ENCODE measurements at regions not wholly inside any gene's neighbourhood (a gene's known extent, or its start where the extent isn't known, plus 50 kb on each side); places are given as distances from the start of the nearest gene placed in this dataset.

DNA sequence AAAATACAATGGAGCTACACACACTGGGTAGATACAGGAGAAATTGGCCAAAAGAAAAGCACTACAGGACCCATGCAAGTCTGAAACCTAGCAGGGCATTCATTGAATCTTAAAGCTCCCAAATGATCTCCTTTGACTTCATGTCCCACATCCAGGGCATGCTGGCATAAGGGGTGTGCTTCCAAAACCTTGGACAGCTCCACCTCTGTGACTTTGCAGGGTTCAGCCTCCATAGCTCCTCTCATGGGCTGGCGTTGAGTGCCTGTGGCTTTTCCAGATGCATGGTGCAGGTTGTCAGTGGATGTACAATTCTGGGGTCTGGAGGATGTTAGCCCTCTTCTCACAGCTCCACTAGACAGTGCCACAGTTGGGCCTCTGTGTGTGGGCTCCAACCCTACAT is 626.3 kb upstream of the POT1 start:
- intact Hi-C loops (cut with DNase I, micrococcal nuclease) = no loop called here
- ATAC-seq (ENCODE audit: poor library complexity) (no peak), DNase-seq (no peak)
- H3K4me3 Mint-ChIP-seq = no peak overlapping the region
- H3K4me3 ChIP-seq (ENCODE audit: low read length) = no peak overlapping the region
- H3K27ac Mint-ChIP-seq = no peak overlapping the region
- no peak for TF ChIP-seq CTCF (IDR thresholded peaks at IDR 0.05)
- ChIA-PET CTCF (no interaction called here), POLR2A (no interaction called here)
- no peaks in the 10 kb centered on the region for H3K27me3 ChIP-seq (ENCODE audit: control insufficient read depth in 1 of 2, insufficient read depth in 2 of 2, low read length in 2 of 2)
- H3K9me3 ChIP-seq (ENCODE audit: control insufficient read depth in 1 of 2, insufficient read depth in 1 of 2, low read length in 2 of 2) = peaks cover 0 to 7% of the 10 kb centered on the region in 2 experiments
- H3K27ac ChIP-seq (ENCODE audit: low read depth in 1 of 2, low read length in 2 of 2) = no peak overlapping the region
- H3K36me3 ChIP-seq (ENCODE audit: insufficient read depth, low read length) = no peaks in the 10 kb centered on the region
- H3K4me1 Mint-ChIP-seq (ENCODE audit: low read depth) = no peaks in the 10 kb centered on the region
- no peaks in the 10 kb centered on the region for H3K27me3 Mint-ChIP-seq
- no peaks in the 10 kb centered on the region for H3K4me1 ChIP-seq (ENCODE audit: insufficient read depth, low read length)
- peaks cover 7% of the 10 kb centered on the region for H3K9me3 Mint-ChIP-seq
- H3K36me3 Mint-ChIP-seq (ENCODE audit: low read depth) = no peaks in the 10 kb centered on the region

GRCh38 chr7:125551008-125551407 is 621.4 kb upstream of the POT1 start:
- Histone ChIP-seq H3K27me3 (ENCODE audit: control insufficient read depth in 1 of 2, insufficient read depth in 2 of 2, low read length in 2 of 2) (no peaks in the 10 kb centered on the region), H3K9me3 (ENCODE audit: control insufficient read depth in 1 of 2, insufficient read depth in 1 of 2, low read length in 2 of 2) (peaks cover 0 to 2% of the 10 kb centered on the region in 2 experiments), H3K27ac (ENCODE audit: low read depth in 1 of 2, low read length in 2 of 2) (no peak overlapping the region), H3K4me1 (ENCODE audit: insufficient read depth, low read length) (no peaks in the 10 kb centered on the region), H3K4me3 (ENCODE audit: low read length) (no peak overlapping the region), H3K36me3 (ENCODE audit: insufficient read depth, low read length) (no peaks in the 10 kb centered on the region)
- H3K9me3 Mint-ChIP-seq = peaks cover 4% of the 10 kb centered on the region
- DNase-seq (no peak), ATAC-seq (ENCODE audit: poor library complexity) (no peak)
- no peak overlapping the region for H3K4me3 Mint-ChIP-seq
- POLR2A ChIA-PET = no interaction called here
- intact Hi-C loops (cut with DNase I, micrococcal nuclease) = no loop called here
- no peak for TF ChIP-seq CTCF (IDR thresholded peaks at IDR 0.05)
- H3K36me3 Mint-ChIP-seq (ENCODE audit: low read depth) = no peaks in the 10 kb centered on the region
- no peak overlapping the region for H3K27ac Mint-ChIP-seq
- H3K4me1 Mint-ChIP-seq (ENCODE audit: low read depth) = no peaks in the 10 kb centered on the region
- CTCF ChIA-PET = no interaction called here
- no peaks in the 10 kb centered on the region for H3K27me3 Mint-ChIP-seq

DNA sequence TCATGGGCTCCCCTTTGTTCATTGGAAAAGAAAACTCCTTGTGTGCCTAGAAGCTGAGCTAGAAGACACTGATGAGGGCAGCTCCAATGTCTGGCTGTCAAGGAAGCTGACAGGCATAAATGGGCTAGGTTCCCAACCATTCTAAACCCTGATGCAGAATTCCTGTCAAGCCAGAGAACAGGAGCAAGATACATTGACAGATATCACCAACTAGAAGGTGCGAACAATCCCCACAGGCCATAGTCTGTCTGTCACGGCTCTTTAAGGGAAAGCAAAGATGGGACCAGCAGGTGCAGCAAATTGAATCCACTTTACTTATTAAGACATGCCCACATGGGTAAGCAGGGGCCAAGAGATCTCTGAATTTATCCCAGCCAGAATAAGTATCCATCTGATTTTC is 617.9 kb upstream of the POT1 start:
- ATAC-seq (ENCODE audit: poor library complexity) (no peak), DNase-seq (no peak)
- Histone ChIP-seq H3K9me3 (ENCODE audit: control insufficient read depth in 1 of 2, insufficient read depth in 1 of 2, low read length in 2 of 2) (no peaks in the 10 kb centered on the region), H3K36me3 (ENCODE audit: insufficient read depth, low read length) (no peaks in the 10 kb centered on the region), H3K27ac (ENCODE audit: low read depth in 1 of 2, low read length in 2 of 2) (no peak overlapping the region), H3K27me3 (ENCODE audit: control insufficient read depth in 1 of 2, insufficient read depth in 2 of 2, low read length in 2 of 2) (no peaks in the 10 kb centered on the region), H3K4me1 (ENCODE audit: insufficient read depth, low read length) (no peaks in the 10 kb centered on the region), H3K4me3 (ENCODE audit: low read length) (no peak overlapping the region)
- Mint-ChIP-seq H3K4me1 (ENCODE audit: low read depth) (no peaks in the 10 kb centered on the region), H3K4me3 (no peak overlapping the region), H3K9me3 (peaks cover 2% of the 10 kb centered on the region), H3K36me3 (ENCODE audit: low read depth) (no peaks in the 10 kb centered on the region), H3K27me3 (no peaks in the 10 kb centered on the region), H3K27ac (no peak overlapping the region)
- TF ChIP-seq CTCF (IDR thresholded peaks at IDR 0.05) = no peak
- ChIA-PET POLR2A (no interaction called here), CTCF (no interaction called here)
- intact Hi-C loops (cut with DNase I, micrococcal nuclease) = no loop called here

Measured in CD4-positive, alpha-beta T cell (primary cell).